HepG2 (cell line): ENCODE measurements at regions not wholly inside any gene's neighbourhood (a gene's known extent, or its start where the extent isn't known, plus 50 kb on each side); places are given as distances from the start of the nearest gene placed in this dataset.

Experiments used
- ATAC-seq: fragments of 200-7000 bp; cut with Tn5 transposase; 3 replicates; pipeline ENCODE4 v1.9.1; 2020; ENCODE audit warnings: mild to moderate bottlenecking, moderate library complexity
- BruUV-seq: library from RNA; stranded (reverse); fragments of 400-500 nt; replicated peaks from 2 replicates; lab custom pipeline; 2021; lab: Mats Ljungman, UMichigan
- CTCF ChIA-PET: fragments of 300-600 bp; formaldehyde crosslinking; extraction: SDS; loops from one replicate; lab custom pipeline; 2021; ENCODE audit warnings: low total read pairs, inconsistent platforms, low intra/inter-chr PET ratio; lab: Yijun Ruan, JAX
- POLR2A ChIA-PET: fragments of 350-600 bp; sonication (Branson Sonifier 250); formaldehyde crosslinking; loops from one replicate; lab custom pipeline; 2020; ENCODE audit warnings: antibody characterized with exemption, inconsistent platforms; lab: Yijun Ruan, JAX
- DNase-seq: peaks from one replicate; pipeline ENCODE4 v3.0.0-alpha.2; 2015; ENCODE audit warnings: low spot score
- FAIRE-seq: peaks from 3 replicates; lab custom pipeline; 2011; peaks lifted over from hg19 to GRCh38; lab: Jason Lieb, UNC
- H2AFZ ChIP-seq: one replicate; pipeline ENCODE4 v1.6.1; 2011; ENCODE audit warnings: low read length, inconsistent platforms
- H3K27ac ChIP-seq: fragments of 300-600 bp; 3 replicates; pipeline ENCODE4 v1.8.0; 2011; ENCODE audit warnings: mixed run types, mild to moderate bottlenecking, mixed read lengths, low read length, inconsistent platforms; ENCODE audit not compliant: insufficient read depth; ENCODE audit errors: extremely low read length
- H3K27me3 ChIP-seq, 2 experiments: fragments of 200-600 bp in 1 of 2; 2 replicates in 1 of 2; 3 replicates in 1 of 2; pipeline versions ENCODE4 v1.6.0 to v1.8.0; 2011; ENCODE audit warnings: low read length in 2 of 2, mild to moderate bottlenecking in 2 of 2, moderate library complexity in 2 of 2, inconsistent platforms in 1 of 2; ENCODE audit not compliant: insufficient read depth in 2 of 2, control insufficient read depth in 1 of 2
- H3K36me3 ChIP-seq, 2 experiments: fragments of 200-600 bp in 1 of 2; replicated peaks in 1 of 2; 2 replicates in 1 of 2; 3 replicates in 1 of 2; pipeline versions ENCODE4 v1.5.1 to v1.8.0; 2011; ENCODE audit warnings: low read length in 2 of 2, inconsistent platforms in 1 of 2; ENCODE audit not compliant: insufficient read depth in 2 of 2, control insufficient read depth in 1 of 2
- H3K4me1 ChIP-seq: 2 replicates; pipeline ENCODE4 v1.5.1; 2012; ENCODE audit warnings: low read length, inconsistent platforms; ENCODE audit not compliant: insufficient read depth
- H3K4me2 ChIP-seq: 2 replicates; pipeline ENCODE4 v1.6.0; 2011; ENCODE audit warnings: low read depth, low read length, inconsistent platforms
- H3K4me3 ChIP-seq, 3 experiments: fragments of 200-600 bp in 1 of 3; sonication (generic), shearing (Covaris generic) in 1 of 3; replicated peaks in 1 of 3; 2 replicates each; pipeline ENCODE4 v1.5.1; 2011 to 2016; ENCODE audit warnings: low read length in 3 of 3, inconsistent platforms in 2 of 3, low read depth in 2 of 3, mild to moderate bottlenecking in 2 of 3, control low read depth in 1 of 3, mixed read lengths in 1 of 3; ENCODE audit not compliant: insufficient read depth in 1 of 3
- H3K79me2 ChIP-seq: one replicate; pipeline ENCODE4 v1.6.1; 2011; ENCODE audit warnings: low read length, inconsistent platforms; ENCODE audit not compliant: insufficient read depth
- H3K9ac ChIP-seq: 2 replicates; pipeline ENCODE4 v1.6.0; 2011; ENCODE audit warnings: mild to moderate bottlenecking, low read depth, low read length, inconsistent platforms; ENCODE audit not compliant: insufficient read depth
- H3K9me3 ChIP-seq: 2 replicates; pipeline ENCODE4 v1.5.1; 2012; ENCODE audit warnings: mild to moderate bottlenecking, low read length
- H4K20me1 ChIP-seq: 2 replicates; pipeline ENCODE4 v1.6.0; 2011; ENCODE audit warnings: inconsistent platforms, mild to moderate bottlenecking, low read length, moderate library complexity; ENCODE audit not compliant: insufficient read depth
- ASH2L ChIP-seq: fragments of 300-600, 200-600 bp; sonication (generic); IDR thresholded peaks from 2 replicates; pipeline ENCODE4 v1.7.0; 2017; ENCODE audit warnings: low read depth, mild to moderate bottlenecking, moderate library complexity, mixed read lengths, low read length; ENCODE audit not compliant: insufficient read length
- GABPB1 ChIP-seq: IDR thresholded peaks from 2 replicates; pipeline ENCODE4 v1.6.1; 2016; ENCODE audit warnings: mild to moderate bottlenecking, missing genetic modification reagents, moderate library complexity, missing compliant biosample characterization
- MLLT10 ChIP-seq: sonication (generic); formaldehyde crosslinking; IDR thresholded peaks from 2 replicates; pipeline ENCODE4 v1.4.0; 2020; ENCODE audit warnings: missing genetic modification reagents
- MLX ChIP-seq: IDR thresholded peaks from 2 replicates; pipeline ENCODE4 v1.6.1; 2016
- TARDBP ChIP-seq: sonication (generic); formaldehyde crosslinking; IDR thresholded peaks from 2 replicates; pipeline ENCODE4 v1.8.0; 2022; ENCODE audit warnings: mild to moderate bottlenecking, missing genetic modification reagents
- ZFAT ChIP-seq: sonication (generic); formaldehyde crosslinking; conservative IDR thresholded peaks from 2 replicates; pipeline ENCODE4 v1.8.1; 2023; ENCODE audit warnings: missing genetic modification reagents, inconsistent platforms
- ZNF20 ChIP-seq: sonication (generic); formaldehyde crosslinking; IDR thresholded peaks from 2 replicates; pipeline ENCODE4 v1.4.0; 2020; ENCODE audit warnings: mild to moderate bottlenecking, moderate library complexity, missing genetic modification reagents
- ZNF614 ChIP-seq: IDR thresholded peaks from 2 replicates; pipeline ENCODE4 v1.6.1; 2018; ENCODE audit warnings: missing biosample characterization, missing genetic modification reagents, inconsistent platforms, borderline replicate concordance
- ZNF770 ChIP-seq: sonication (generic); formaldehyde crosslinking; IDR thresholded peaks from 2 replicates; pipeline ENCODE4 v1.5.0; 2020; ENCODE audit warnings: mild to moderate bottlenecking, missing genetic modification reagents
- WGBS: methylation state at CpG from one replicate; pipeline ENCODE4 v1.1.6; 2017; ENCODE audit warnings: low lambda C conversion rate; 5-methylcytosine and 5-hydroxymethylcytosine counted together
- in situ Hi-C: cut with HindIII; loops from 2 replicates; pipeline ENCODE4 v1.10.0; 2017; ENCODE audit warnings: low pct_unique_long_range_greater_than_20kb; ENCODE audit not compliant: extremely low pct_ligation_motif_present
- intact Hi-C: fragments of 100-400 bp; cut with micrococcal nuclease; formaldehyde crosslinking; loops from one replicate; pipeline ENCODE4 v1.10.0; 2022; ENCODE audit not compliant: unreplicated experiment
- TF ChIP-seq, protein P1 (sequence below): IDR thresholded peaks from 2 replicates; pipeline ENCODE4 v1.6.1; 2016; ENCODE audit warnings: mild to moderate bottlenecking, missing biosample characterization, missing genetic modification reagents
- TF ChIP-seq, protein P2 (sequence below): sonication (generic); formaldehyde crosslinking; IDR thresholded peaks from 2 replicates; pipeline ENCODE4 v1.9.0; 2021; ENCODE audit warnings: missing genetic modification reagents, borderline replicate concordance
- TF ChIP-seq, protein P3 (sequence below): sonication (generic); formaldehyde crosslinking; IDR thresholded peaks from 2 replicates; pipeline ENCODE4 v1.4.0; 2020; ENCODE audit warnings: missing genetic modification reagents

GRCh38 chr7:67588631-67589030 lies 592.0 kb downstream of the TYW1 start:
- Histone ChIP-seq H3K27ac (no peak overlapping the region), H2AFZ (no peak overlapping the region), H3K9ac (no peak overlapping the region), H3K4me2 (no peak overlapping the region), H3K27me3 (no peaks in the 10 kb centered on the region), H3K9me3 (peaks cover 40% of the 10 kb centered on the region)
- intact Hi-C loops: no loop called here
- ChIA-PET POLR2A (no interaction called here), CTCF (no interaction called here)
- no peak for FAIRE-seq
- BruUV-seq: no TSS peak
- 7% methylated on average over 3 of the region's 5 CpGs for WGBS
- in situ Hi-C loops: no loop called here
- TF ChIP-seq, protein P1, sequence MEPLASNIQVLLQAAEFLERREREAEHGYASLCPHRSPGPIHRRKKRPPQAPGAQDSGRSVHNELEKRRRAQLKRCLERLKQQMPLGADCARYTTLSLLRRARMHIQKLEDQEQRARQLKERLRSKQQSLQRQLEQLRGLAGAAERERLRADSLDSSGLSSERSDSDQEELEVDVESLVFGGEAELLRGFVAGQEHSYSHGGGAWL (CRISPR knock-in tag): no peak
- TF ChIP-seq MLX (CRISPR knock-in tag): no peak
- TF ChIP-seq, all 625 proteins: peak for 0
- no peak for ATAC-seq
- Histone ChIP-seq H3K36me3 (no peaks in the 10 kb centered on the region), H4K20me1 (no peaks in the 10 kb centered on the region), H3K4me3 (no peak overlapping the region), H3K79me2 (no peaks in the 10 kb centered on the region), H3K4me1 (no peaks in the 10 kb centered on the region)
- DNase-seq: no peak

GRCh38 chr7:67589183-67589582 lies 592.5 kb downstream of the TYW1 start:
- no TSS peak for BruUV-seq
- no peak for FAIRE-seq
- TF ChIP-seq ZNF20 (no peak), TARDBP (no peak), ZFAT (CRISPR knock-in tag) (no peak), ZNF614 (no peak), MLLT10 (no peak), ASH2L (no peak), ZNF770 (CRISPR knock-in tag) (no peak), GABPB1 (no peak)
- TF ChIP-seq, protein P2, sequence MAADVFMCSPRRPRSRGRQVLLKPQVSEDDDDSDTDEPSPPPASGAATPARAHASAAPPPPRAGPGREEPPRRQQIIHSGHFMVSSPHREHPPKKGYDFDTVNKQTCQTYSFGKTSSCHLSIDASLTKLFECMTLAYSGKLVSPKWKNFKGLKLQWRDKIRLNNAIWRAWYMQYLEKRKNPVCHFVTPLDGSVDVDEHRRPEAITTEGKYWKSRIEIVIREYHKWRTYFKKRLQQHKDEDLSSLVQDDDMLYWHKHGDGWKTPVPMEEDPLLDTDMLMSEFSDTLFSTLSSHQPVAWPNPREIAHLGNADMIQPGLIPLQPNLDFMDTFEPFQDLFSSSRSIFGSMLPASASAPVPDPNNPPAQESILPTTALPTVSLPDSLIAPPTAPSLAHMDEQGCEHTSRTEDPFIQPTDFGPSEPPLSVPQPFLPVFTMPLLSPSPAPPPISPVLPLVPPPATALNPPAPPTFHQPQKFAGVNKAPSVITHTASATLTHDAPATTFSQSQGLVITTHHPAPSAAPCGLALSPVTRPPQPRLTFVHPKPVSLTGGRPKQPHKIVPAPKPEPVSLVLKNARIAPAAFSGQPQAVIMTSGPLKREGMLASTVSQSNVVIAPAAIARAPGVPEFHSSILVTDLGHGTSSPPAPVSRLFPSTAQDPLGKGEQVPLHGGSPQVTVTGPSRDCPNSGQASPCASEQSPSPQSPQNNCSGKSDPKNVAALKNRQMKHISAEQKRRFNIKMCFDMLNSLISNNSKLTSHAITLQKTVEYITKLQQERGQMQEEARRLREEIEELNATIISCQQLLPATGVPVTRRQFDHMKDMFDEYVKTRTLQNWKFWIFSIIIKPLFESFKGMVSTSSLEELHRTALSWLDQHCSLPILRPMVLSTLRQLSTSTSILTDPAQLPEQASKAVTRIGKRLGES: no peak
- TF ChIP-seq, protein P3, sequence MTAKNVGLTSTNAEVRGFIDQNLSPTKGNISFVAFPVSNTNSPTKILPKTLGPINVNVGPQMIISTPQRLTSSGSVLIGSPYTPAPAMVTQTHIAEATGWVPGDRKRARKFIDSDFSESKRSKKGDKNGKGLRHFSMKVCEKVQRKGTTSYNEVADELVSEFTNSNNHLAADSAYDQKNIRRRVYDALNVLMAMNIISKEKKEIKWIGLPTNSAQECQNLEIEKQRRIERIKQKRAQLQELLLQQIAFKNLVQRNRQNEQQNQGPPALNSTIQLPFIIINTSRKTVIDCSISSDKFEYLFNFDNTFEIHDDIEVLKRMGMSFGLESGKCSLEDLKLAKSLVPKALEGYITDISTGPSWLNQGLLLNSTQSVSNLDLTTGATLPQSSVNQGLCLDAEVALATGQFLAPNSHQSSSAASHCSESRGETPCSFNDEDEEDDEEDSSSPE (CRISPR knock-in tag): no peak

More at GRCh38 chr7:67589183-67589582, 592.5 kb downstream of the TYW1 start:
- Histone ChIP-seq H3K27ac (no peak overlapping the region), H2AFZ (no peak overlapping the region), H3K9me3 (peaks cover 35% of the 10 kb centered on the region), H3K36me3 (no peaks in the 10 kb centered on the region), H3K4me3 (no peak overlapping the region), H3K4me2 (no peak overlapping the region), H3K4me1 (no peaks in the 10 kb centered on the region), H3K9ac (no peak overlapping the region), H3K79me2 (no peaks in the 10 kb centered on the region), H4K20me1 (no peaks in the 10 kb centered on the region), H3K27me3 (peaks cover 0 to 5% of the 10 kb centered on the region in 2 experiments; a peak in 2 of 5 replicates)
- in situ Hi-C loops: no loop called here
- ChIA-PET CTCF (no interaction called here), POLR2A (no interaction called here)
- DNase-seq: no peak
- intact Hi-C loops: no loop called here
- no peak for ATAC-seq
- 26% methylated on average over 10 of the region's 10 CpGs for WGBS
